Keratinocyte (primary cell): ENCODE measurements at regions not wholly inside any gene's neighbourhood (a gene's known extent, or its start where the extent isn't known, plus 50 kb on each side); places are given as distances from the start of the nearest gene placed in this dataset.

Experiments used
- DNase-seq: peaks from one replicate; pipeline ENCODE4 v3.0.0-alpha.2; 2011; ENCODE audit warnings: low read depth, missing footprints, low spot score
- FAIRE-seq: peaks from 2 replicates; lab custom pipeline; 2011; peaks lifted over from hg19 to GRCh38; lab: Jason Lieb, UNC
- H2AFZ ChIP-seq: 2 replicates; pipeline ENCODE4 v1.6.0; 2012; ENCODE audit warnings: low read length, control low read depth, inconsistent platforms; ENCODE audit not compliant: control insufficient read depth
- H3K27ac ChIP-seq: 2 replicates; pipeline ENCODE4 v1.5.1; 2011; ENCODE audit warnings: low read length; ENCODE audit not compliant: control insufficient read depth, insufficient read depth
- H3K27me3 ChIP-seq: 3 replicates; pipeline ENCODE4 v1.6.0; 2011; ENCODE audit warnings: low read length; ENCODE audit not compliant: control insufficient read depth, insufficient read depth; ENCODE audit errors: extremely low read depth
- H3K36me3 ChIP-seq, 2 experiments: 2 replicates in 1 of 2; 3 replicates in 1 of 2; pipeline ENCODE4 v1.5.1; 2011; ENCODE audit warnings: low read length in 2 of 2, mild to moderate bottlenecking in 1 of 2; ENCODE audit not compliant: control insufficient read depth in 2 of 2, insufficient read depth in 2 of 2; ENCODE audit errors: extremely low read depth in 1 of 2
- H3K4me1 ChIP-seq: 3 replicates; pipeline ENCODE4 v1.5.1; 2011; ENCODE audit warnings: low read length; ENCODE audit not compliant: control insufficient read depth, insufficient read depth; ENCODE audit errors: extremely low read depth
- H3K4me2 ChIP-seq: 3 replicates; pipeline ENCODE4 v1.6.0; 2011; ENCODE audit warnings: low read depth, low read length; ENCODE audit not compliant: control insufficient read depth, insufficient read depth; ENCODE audit errors: extremely low read depth
- H3K4me3 ChIP-seq, 3 experiments: fragments of 200-600 bp in 1 of 3; sonication (generic) in 1 of 3; 2 replicates in 2 of 3; 3 replicates in 1 of 3; pipeline ENCODE4 v1.5.1; 2011 to 2016; ENCODE audit warnings: low read length in 3 of 3, mild to moderate bottlenecking in 3 of 3, control low read depth in 2 of 3, inconsistent platforms in 1 of 3, low read depth in 1 of 3, mixed read lengths in 1 of 3, mixed run types in 1 of 3, moderate library complexity in 1 of 3; ENCODE audit not compliant: control insufficient read depth in 2 of 3, insufficient read depth in 2 of 3; ENCODE audit errors: extremely low read depth in 1 of 3
- H3K79me2 ChIP-seq: 2 replicates; pipeline ENCODE4 v1.6.0; 2012; ENCODE audit warnings: low read length; ENCODE audit not compliant: control insufficient read depth, insufficient read depth
- H3K9ac ChIP-seq: 3 replicates; pipeline ENCODE4 v1.6.0; 2011; ENCODE audit warnings: low read length; ENCODE audit not compliant: control insufficient read depth, insufficient read depth; ENCODE audit errors: extremely low read depth
- H3K9me1 ChIP-seq: 3 replicates; pipeline ENCODE4 v1.6.0; 2011; ENCODE audit warnings: low read length; ENCODE audit not compliant: control insufficient read depth, insufficient read depth; ENCODE audit errors: extremely low read depth
- H3K9me3 ChIP-seq: 2 replicates; pipeline ENCODE4 v1.5.1; 2012; ENCODE audit warnings: low read depth, low read length; ENCODE audit not compliant: control insufficient read depth
- H4K20me1 ChIP-seq: 3 replicates; pipeline ENCODE4 v1.6.0; 2011; ENCODE audit warnings: low read length; ENCODE audit not compliant: control insufficient read depth, insufficient read depth; ENCODE audit errors: extremely low read depth
- EZH2 ChIP-seq: IDR thresholded peaks from one replicate; pipeline ENCODE4 v1.6.1; 2012; ENCODE audit warnings: inconsistent platforms, mild to moderate bottlenecking, low read length, moderate library complexity
- dilution Hi-C: fragments of 300-500 bp; cut with MboI; formaldehyde crosslinking; loops from one replicate; pipeline ENCODE4 v1.7.0; 2020; ENCODE audit warnings: low sequenced_read_pairs; ENCODE audit not compliant: extremely low pct_ligation_motif_present
- TF ChIP-seq, protein P1 (sequence below), 3 experiments: IDR thresholded peaks in 1 of 3; conservative IDR thresholded peaks in 1 of 3; optimal IDR thresholded peaks in 1 of 3; 2 replicates in 2 of 3; 3 replicates in 1 of 3; pipeline versions ENCODE3 to v1.5.1; 2011; ENCODE audit warnings: low read length in 3 of 3, mild to moderate bottlenecking in 3 of 3, moderate library complexity in 2 of 3, control low read depth in 1 of 3, inconsistent platforms in 1 of 3; ENCODE audit not compliant: insufficient read depth in 2 of 3; ENCODE audit errors: extremely low read depth in 1 of 3

DNA sequence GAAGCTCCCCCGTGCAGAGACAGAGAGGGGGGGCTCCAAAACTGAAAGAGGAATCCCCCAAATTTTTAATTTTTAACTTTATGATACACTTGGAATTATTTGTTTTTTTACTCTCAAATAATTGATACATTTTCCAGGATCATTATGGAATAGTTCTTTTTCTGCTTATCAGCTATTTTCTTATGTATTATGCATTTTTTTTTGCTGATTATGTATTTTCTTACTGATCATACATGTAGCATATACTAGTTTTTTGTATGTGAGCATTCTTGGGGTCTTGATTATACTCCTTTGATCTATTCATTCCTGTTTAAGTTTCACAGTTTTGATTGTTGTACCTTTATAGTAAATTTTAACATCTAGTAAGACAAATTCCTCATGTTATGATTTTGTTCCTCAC, 55.5 kb upstream of the LDHB start:
- Histone ChIP-seq H3K27ac (no peak overlapping the region), H3K4me1 (no peaks in the 10 kb centered on the region), H3K4me3 (no peak overlapping the region), H3K4me2 (no peak overlapping the region), H3K9me1 (no peaks in the 10 kb centered on the region), H3K9me3 (no peaks in the 10 kb centered on the region), H4K20me1 (no peaks in the 10 kb centered on the region), H3K9ac (no peak overlapping the region), H3K79me2 (no peaks in the 10 kb centered on the region), H3K27me3 (no peaks in the 10 kb centered on the region), H2AFZ (no peak overlapping the region), H3K36me3 (no peaks in the 10 kb centered on the region)
- DNase-seq (no peak), FAIRE-seq (no peak)
- dilution Hi-C loops = loop anchor here (5.0 kb wide), 1 partner anchor 64 kb away; no protein-coding TSS in a partner anchor
- TF ChIP-seq, protein P1, sequence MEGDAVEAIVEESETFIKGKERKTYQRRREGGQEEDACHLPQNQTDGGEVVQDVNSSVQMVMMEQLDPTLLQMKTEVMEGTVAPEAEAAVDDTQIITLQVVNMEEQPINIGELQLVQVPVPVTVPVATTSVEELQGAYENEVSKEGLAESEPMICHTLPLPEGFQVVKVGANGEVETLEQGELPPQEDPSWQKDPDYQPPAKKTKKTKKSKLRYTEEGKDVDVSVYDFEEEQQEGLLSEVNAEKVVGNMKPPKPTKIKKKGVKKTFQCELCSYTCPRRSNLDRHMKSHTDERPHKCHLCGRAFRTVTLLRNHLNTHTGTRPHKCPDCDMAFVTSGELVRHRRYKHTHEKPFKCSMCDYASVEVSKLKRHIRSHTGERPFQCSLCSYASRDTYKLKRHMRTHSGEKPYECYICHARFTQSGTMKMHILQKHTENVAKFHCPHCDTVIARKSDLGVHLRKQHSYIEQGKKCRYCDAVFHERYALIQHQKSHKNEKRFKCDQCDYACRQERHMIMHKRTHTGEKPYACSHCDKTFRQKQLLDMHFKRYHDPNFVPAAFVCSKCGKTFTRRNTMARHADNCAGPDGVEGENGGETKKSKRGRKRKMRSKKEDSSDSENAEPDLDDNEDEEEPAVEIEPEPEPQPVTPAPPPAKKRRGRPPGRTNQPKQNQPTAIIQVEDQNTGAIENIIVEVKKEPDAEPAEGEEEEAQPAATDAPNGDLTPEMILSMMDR (optimal IDR thresholded peaks at IDR 0.05 in 1 of 3, IDR thresholded peaks at IDR 0.05 in 1 of 3, conservative IDR thresholded peaks at IDR 0.05 in 1 of 3; ENCODE audit: extremely low read depth in 1 of 3, insufficient read depth in 2 of 3, low read length in 3 of 3) = no peak
- TF ChIP-seq EZH2 = no peak

DNA sequence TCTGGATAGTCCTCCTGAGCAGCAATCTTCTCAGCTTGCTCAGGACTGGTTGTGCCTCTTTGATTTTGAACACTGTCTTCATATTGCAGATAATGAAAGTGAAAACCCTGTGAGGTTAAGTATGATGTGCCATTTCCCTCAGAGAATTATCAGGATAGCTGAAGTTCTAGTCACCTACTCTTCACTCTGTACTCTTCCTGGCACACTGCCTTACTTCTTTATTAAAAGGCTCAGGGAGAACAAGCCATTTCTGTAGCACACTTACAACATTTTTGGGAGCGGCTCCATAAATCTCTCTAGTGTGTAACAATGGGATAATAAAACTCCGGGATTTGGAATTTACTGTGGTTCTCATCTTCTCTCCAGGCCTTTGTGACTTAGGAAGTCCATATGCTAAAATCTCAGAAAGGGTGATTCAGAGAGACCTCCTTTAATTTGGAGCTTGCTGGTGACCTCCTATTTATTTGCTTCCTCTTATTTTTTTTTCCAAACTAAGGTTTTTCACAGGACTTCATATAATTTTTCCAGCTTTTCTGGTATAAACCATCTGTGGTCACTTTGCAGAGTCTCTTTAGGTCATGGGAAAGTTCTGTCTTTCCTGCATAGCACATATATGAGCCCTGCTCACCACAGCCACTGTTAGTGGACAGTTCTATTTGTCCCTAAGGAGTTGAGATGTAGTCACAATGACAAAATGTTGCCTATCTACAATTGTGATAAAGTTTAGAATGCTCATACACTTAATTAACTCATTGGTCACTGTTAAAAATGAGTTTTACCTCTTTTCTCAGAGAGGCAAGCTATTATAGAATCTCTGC, 53.5 kb upstream of the LDHB start:
- dilution Hi-C loops = loop anchor here (5.0 kb wide), 1 partner anchor 66 kb away; no protein-coding TSS in a partner anchor
- Histone ChIP-seq H4K20me1 (no peaks in the 10 kb centered on the region), H3K27me3 (no peaks in the 10 kb centered on the region), H3K4me1 (no peaks in the 10 kb centered on the region), H3K4me2 (no peak overlapping the region), H3K9ac (no peak overlapping the region), H2AFZ (no peak overlapping the region), H3K79me2 (no peaks in the 10 kb centered on the region), H3K36me3 (no peaks in the 10 kb centered on the region), H3K4me3 (no peak overlapping the region), H3K9me3 (no peaks in the 10 kb centered on the region), H3K9me1 (no peaks in the 10 kb centered on the region), H3K27ac (no peak overlapping the region)
- TF ChIP-seq, protein P1 (optimal IDR thresholded peaks at IDR 0.05 in 1 of 3, IDR thresholded peaks at IDR 0.05 in 1 of 3, conservative IDR thresholded peaks at IDR 0.05 in 1 of 3; ENCODE audit: extremely low read depth in 1 of 3, insufficient read depth in 2 of 3, low read length in 3 of 3) = no peak
- no peak for TF ChIP-seq EZH2
- FAIRE-seq (no peak), DNase-seq (no peak)
